Esophagus mucosa (tissue), 1 donor: ENCODE measurements at regions not wholly inside any gene's neighbourhood (a gene's known extent, or its start where the extent isn't known, plus 50 kb on each side); places are given as distances from the start of the nearest gene placed in this dataset.

Source experiments
- ATAC-seq: fragments of 200-7000 bp; cut with Tn5 transposase; one replicate; pipeline ENCODE4 v1.9.1; 2020
- donor health status: DM: yes; HTN: yes; CAD: no.

DNA sequence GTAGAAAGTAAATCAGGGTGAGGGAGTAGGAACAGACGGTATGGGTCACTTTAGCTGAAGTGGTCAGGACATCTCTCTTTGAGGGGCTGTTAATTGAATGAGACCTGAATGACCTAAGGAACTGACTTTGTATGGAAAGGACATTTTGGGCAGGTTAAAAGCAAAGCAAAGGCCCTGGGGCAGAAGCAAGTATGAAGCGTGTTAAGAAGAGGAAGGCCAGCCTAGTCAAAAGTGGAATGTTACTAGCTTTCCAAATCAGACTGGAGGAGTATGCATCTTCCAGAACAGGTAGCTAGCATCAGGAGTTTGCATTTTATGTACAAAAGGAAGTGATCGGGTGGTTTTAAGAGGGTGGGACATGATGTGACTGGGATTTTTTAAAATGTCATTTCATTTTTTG lies 70.9 kb upstream of the PCGF5 start:
- no peak for ATAC-seq

DNA sequence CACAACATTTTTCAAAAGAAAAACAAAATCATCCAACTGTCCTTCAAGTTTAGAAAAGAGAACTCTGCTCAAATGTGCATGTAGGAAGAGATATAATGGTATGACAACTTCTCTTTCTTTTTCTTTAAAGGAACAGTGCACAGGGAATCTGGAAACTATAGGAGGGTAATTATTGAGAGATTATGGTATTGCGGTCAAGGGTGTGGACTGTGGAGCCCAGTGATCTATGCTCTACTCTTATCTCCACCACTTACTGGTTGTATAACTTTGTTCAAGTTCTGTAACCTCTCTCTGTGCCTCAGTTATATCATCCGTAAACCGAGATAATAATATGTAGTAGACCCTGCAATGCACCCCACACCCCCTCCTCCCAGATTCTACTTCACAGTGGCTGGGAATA lies 69.8 kb upstream of the PCGF5 start:
- ATAC-seq: no peak

DNA sequence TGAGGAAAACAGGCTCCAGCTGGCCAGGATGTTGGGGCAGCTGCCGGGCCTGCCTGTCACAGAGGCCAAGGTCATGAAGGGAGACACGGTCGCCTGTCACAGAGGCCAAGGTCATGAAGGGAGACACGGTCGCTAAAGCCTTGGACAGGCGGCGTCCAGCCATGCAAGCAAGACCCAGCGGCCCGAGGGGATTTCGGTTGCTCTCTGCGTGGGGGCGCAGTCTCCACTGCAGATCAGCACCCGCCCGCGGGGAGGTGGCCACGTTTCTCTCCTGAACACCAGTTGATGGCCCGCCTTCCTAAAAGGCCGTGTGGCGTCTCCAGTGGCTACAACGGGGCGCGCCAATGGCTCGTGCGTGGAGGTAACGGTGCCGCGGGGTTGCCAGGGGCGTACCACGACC lies 67.0 kb upstream of the PCGF5 start:
- ATAC-seq: no peak

DNA sequence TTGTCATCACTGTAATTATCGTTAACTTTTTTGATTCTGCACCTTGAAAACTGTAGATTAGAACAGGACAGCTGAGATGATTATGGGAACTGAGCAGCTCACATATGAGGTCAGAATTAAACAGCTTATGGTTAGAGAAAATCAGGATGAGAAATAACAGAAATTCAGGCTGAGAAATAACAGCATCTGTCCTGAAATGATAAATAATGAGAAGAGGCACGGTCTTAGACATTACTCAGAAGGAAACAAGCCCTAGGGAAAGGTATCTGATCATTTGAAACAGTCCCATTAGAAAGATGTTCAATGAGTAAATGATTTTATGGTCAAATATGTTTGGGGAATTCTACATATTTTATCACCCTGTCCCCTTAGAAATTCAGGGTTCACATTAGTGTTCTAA lies 65.6 kb upstream of the PCGF5 start:
- ATAC-seq: no peak

GRCh38 chr10:91156196-91156595 lies 64.3 kb upstream of the PCGF5 start:
- no peak for ATAC-seq

GRCh38 chr10:91159254-91159783 lies 61.1 kb upstream of the PCGF5 start:
- ATAC-seq: no peak

DNA sequence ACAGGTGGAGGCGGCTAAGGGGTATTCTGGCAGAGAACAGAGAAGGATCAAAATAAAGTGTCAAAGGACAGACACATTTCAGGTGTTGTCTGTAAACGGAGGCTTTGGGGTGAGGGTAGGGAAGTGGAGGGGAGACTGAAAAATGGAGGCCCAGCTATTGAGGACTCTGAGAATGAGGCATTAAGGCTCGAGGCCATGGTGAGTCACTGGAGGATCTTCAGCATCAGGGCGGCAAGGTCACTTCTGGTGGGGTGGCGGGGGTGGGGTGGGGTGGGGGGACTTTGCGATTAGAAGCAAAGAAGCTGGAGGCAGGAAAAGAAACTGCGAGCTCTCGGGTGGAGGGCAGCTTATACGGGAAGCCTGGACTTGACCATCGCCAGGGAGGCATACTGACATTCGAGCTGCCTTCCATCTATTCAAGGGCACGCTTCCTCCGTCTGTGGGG lies 58.4 kb upstream of the PCGF5 start:
- ATAC-seq: peak; percentile 3

- peak; percentile 69 for ATAC-seq
These were observed 57.8 kb upstream of the PCGF5 start for GRCh38 chr10:91162495-91163268.

DNA sequence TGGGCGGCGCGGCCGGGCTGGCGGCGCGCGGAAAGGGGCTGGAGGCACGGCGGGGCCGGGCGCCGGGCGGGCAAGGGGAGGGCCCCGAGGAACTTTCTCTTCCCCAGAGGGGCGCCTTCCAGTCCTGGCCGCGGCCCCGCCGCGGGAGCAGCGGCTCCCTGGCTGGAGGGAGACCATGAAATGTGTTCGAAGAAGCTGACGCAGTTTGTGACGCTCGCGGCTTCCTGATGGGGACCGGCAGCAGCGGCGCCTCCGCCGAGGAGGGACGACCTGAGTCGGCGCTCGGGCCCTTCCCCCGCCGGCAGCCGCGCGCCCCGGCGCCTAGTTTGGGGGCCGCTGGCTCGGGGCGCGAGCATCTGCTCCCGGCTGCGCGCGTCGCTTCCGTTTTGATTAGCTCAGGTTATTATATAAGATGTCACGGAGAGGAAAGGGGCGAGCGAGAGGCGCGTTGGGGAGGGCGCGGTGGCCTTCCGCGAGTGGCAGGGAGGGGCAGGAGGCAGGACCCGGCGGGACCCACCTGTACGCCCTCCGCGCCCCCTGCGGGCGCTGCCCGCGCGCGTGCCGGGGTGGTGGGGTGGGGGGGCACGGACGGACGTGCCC lies 57.1 kb upstream of the PCGF5 start:
- ATAC-seq: peak; percentile 54

DNA sequence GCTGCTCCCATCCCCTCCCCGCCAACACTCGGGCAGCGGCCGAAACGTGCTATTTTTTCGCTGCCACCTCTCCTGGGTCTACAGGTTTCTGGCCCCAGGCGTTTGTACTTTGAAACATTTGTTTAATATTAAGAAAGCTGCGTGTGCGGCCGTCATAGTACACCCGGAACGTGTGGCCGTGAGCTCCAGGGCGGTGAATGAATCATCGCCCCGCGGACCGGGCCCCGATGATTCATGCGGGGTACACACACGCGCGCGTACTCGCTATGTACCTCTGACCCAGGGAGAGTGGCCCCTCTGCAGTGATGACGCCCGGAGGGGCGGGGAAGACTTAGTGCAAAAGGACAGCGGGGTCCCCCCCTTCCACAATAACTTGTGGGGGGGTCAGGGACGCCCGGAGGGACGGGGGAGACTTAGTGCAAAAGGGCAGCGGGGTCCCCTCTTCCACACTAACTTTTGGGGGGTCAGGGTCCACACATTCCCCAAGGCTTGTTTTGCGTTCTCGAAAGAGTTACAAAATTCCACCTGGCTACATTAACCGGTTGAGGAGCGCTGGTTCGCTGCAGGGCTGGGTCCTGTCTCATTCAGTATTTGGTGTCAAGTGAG lies 56.5 kb upstream of the PCGF5 start:
- peak; percentile 88 for ATAC-seq

- no peak for ATAC-seq
These were observed 55.9 kb upstream of the PCGF5 start for GRCh38 chr10:91164520-91165065.

GRCh38 chr10:91167406-91167805 lies 53.1 kb upstream of the PCGF5 start:
- no peak for ATAC-seq

GRCh38 chr10:91170418-91170817 lies 50.0 kb upstream of the PCGF5 start:
- ATAC-seq: no peak
